Ammon's horn (tissue), 1 donor: ENCODE measurements at regions not wholly inside any gene's neighbourhood (a gene's known extent, or its start where the extent isn't known, plus 50 kb on each side); places are given as distances from the start of the nearest gene placed in this dataset.

ENCODE experiments used
- DNase-seq: peaks from one replicate; pipeline ENCODE4 v3.0.0-alpha.2; 2016; ENCODE audit warnings: low spot score

DNA sequence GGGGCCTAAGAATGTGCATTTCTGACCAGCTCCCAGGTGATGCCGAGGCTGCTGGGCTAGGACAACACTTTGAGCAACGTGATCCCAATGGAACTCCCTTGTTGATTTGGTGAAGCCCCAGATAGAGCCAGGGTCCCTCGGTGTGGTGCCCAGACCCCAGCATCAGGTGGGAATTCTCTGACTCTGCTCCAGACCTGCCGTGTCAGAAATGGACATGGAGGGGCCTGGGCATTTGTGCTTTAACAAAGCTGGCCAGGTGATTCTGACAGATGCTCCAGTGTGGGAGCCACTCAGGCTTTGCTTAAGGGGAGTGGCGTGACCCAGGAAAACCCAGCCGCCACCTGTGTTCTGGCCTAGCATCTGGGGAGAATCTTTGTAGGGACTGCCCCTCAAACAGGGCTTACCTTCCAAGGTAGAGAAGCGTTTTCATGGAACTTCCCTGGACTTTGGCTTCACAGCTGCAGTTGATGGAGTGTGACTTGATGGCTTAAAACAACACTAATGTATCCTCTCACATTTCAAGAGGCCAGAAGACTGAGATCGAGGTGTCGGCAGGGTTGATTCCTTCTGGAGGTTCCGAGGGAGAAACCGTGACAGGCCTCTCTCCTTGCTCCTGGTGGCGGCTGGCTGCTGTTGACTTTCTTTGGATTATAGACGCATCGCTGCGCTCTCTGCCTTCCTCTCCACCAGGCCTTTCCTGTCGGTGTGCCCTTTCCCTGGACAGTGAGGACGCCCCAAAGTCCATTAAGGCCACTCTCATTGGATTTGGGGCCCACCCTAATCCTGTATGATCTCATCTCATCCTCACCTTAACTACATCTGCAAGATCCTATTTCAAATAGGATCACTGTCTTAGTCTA lies 57.0 kb upstream of the HDAC4 start:
- DNase-seq = no peak

DNA sequence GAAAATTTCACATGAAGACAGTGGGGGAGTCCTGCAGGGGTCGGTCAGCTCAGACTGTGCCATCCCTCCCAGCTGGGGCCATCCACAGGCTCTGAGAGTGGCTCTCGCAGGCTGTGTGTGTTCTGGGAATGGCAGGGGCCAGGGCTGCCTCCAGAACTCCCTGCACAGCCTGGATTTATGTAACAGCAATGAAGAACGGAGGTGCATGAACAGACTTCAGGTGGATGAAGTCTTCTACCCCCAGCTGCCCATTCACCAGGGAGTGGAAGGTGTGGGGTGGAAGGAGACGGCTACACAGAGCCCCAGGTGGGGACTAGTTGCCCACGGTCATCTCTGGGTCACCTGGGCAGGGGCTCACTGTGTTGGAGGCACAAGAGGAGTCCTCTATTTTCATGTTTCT lies 56.1 kb upstream of the HDAC4 start:
- DNase-seq = no peak

DNA sequence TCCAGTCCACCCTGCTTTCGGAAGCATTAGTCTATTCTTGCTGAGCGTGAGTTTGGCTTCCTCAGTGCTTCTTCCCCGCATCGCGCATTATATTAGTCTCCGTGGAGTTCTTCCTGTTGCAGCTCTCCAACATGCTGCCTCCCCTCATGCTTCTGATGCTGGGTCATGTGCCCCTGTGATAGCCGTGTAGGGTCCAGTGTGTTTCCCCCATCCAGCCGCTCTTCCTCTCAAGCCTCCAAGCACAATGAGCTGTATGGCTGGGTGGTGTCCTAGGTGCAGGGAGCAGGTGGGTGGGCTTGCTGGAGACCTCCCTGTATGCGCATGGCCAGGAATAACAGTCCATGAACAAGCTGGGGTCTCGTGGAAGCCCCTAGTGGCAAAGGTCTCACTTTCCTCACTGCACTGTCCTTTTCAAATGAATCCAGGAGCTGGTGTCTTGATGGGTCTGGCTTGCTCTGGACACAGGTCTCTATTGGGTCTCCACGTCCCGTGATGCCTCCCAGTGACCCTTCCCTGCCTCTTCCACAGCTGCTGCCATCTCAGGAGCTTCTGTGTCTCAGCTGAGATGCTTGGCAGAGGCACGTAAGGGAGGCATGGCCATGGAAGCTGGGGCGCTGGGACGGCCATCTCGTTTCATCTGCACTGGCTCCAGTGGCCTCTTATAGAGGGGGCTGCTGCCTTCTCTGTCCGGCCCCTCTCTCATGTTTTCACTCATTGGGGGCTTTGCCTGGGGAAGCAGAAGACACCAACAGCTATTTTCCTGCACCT lies 54.8 kb upstream of the HDAC4 start:
- no peak for DNase-seq

DNA sequence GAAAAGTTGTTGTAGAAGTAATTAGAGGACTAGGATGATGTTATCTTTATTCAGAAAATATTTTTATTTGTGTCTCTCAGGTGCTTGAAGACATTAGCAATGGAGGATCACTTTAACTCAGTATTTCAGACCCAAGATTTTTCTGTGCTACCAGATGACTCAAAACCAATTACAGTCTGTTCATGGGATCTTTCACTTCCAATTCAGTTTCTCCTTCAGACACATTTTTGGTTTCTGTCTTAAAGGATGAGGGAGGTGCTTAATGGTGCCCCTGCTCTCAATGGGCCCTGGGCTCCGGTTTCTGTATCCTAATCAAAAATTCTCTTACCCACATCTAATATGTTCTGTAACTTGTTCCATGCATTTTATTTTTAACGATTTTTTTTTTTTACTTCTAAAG lies 53.7 kb upstream of the HDAC4 start:
- DNase-seq = no peak
